CD4-positive, alpha-beta T cell treated with Interleukin-10 for 1 hour (primary cell): ENCODE measurements at regions not wholly inside any gene's neighbourhood (a gene's known extent, or its start where the extent isn't known, plus 50 kb on each side); places are given as distances from the start of the nearest gene placed in this dataset.
"Not testable (repeated sequence)": the region's sequence is repeated elsewhere in the genome, so short reads cannot be mapped to it uniquely, and the experiment has no call there.

ENCODE experiments used
- DNase-seq: peaks from one replicate; pipeline ENCODE4 v3.0.0-alpha.2; 2020

GRCh38 chr4:169934794-169935429 lies 91.3 kb downstream of the MFAP3L start:
- DNase-seq = no peak

GRCh38 chr4:169933531-169933930 lies 92.7 kb downstream of the MFAP3L start:
- DNase-seq = no peak

GRCh38 chr4:169931964-169932363 lies 94.2 kb downstream of the MFAP3L start:
- no peak for DNase-seq

GRCh38 chr4:169930755-169931154 lies 95.4 kb downstream of the MFAP3L start:
- not testable (repeated sequence) for DNase-seq

GRCh38 chr4:169927280-169927679 lies 98.9 kb downstream of the MFAP3L start:
- DNase-seq = no peak

- no peak for DNase-seq
Measured at GRCh38 chr4:169925678-169926077, 100.5 kb downstream of the MFAP3L start.

- DNase-seq = no peak
Measured at GRCh38 chr4:169922632-169923276, 103.4 kb downstream of the MFAP3L start.

GRCh38 chr4:169921732-169922131 lies 104.5 kb downstream of the MFAP3L start:
- DNase-seq = no peak

GRCh38 chr4:169921237-169921636 lies 105.0 kb downstream of the MFAP3L start:
- no peak for DNase-seq

- not testable (repeated sequence) for DNase-seq
Measured at GRCh38 chr4:169919194-169920124, 106.7 kb downstream of the MFAP3L start.

GRCh38 chr4:169915545-169915944 lies 110.7 kb downstream of the MFAP3L start:
- DNase-seq = no peak

GRCh38 chr4:169914866-169915265 lies 111.3 kb downstream of the MFAP3L start:
- DNase-seq = no peak

- no peak for DNase-seq
Measured at GRCh38 chr4:169912996-169913395, 113.2 kb downstream of the MFAP3L start.

- no peak for DNase-seq
Measured at GRCh38 chr4:169909897-169910296, 116.3 kb downstream of the MFAP3L start.

GRCh38 chr4:169909479-169909878 lies 116.7 kb downstream of the MFAP3L start:
- no peak for DNase-seq

GRCh38 chr4:169907705-169908104 lies 118.5 kb downstream of the MFAP3L start:
- DNase-seq = no peak

- no peak for DNase-seq
Measured at GRCh38 chr4:169906821-169907220, 119.4 kb downstream of the MFAP3L start.

- no peak for DNase-seq
Measured at GRCh38 chr4:169906104-169906503, 120.1 kb downstream of the MFAP3L start.

- no peak for DNase-seq
Measured at GRCh38 chr4:169902658-169903345, 123.4 kb downstream of the MFAP3L start.

- DNase-seq = no peak
Measured at GRCh38 chr4:169900241-169900845, 125.9 kb downstream of the MFAP3L start.

- DNase-seq = no peak
Measured at GRCh38 chr4:169899295-169899694, 126.9 kb downstream of the MFAP3L start.

- DNase-seq = no peak
Measured at GRCh38 chr4:169898095-169898494, 128.1 kb downstream of the MFAP3L start.

GRCh38 chr4:169894767-169895166 lies 131.4 kb downstream of the MFAP3L start:
- DNase-seq = not testable (repeated sequence)
